ENCODE measurements at regions not wholly inside any gene's neighbourhood (a gene's known extent, or its start where the extent isn't known, plus 50 kb on each side); places are given as distances from the start of the nearest gene placed in this dataset.

GRCh38 chr15:69712991-69713390 is 260.4 kb downstream of the RPLP1 start:
- DNase-seq (ENCODE audit: low read depth, low spot score), result no peak

- no peak for DNase-seq (ENCODE audit: low read depth, low spot score)
These were observed 261.3 kb downstream of the RPLP1 start for GRCh38 chr15:69713726-69714559.

GRCh38 chr15:69715210-69715609 is 262.6 kb downstream of the RPLP1 start:
- no peak for DNase-seq (ENCODE audit: low read depth, low spot score)

GRCh38 chr15:69718436-69718835 is 265.8 kb downstream of the RPLP1 start:
- no peak for DNase-seq (ENCODE audit: low read depth, low spot score)

GRCh38 chr15:69718916-69719315 is 266.3 kb downstream of the RPLP1 start:
- no peak for DNase-seq (ENCODE audit: low read depth, low spot score)

GRCh38 chr15:69719527-69720240 is 267.1 kb downstream of the RPLP1 start:
- DNase-seq (ENCODE audit: low read depth, low spot score), result no peak

GRCh38 chr15:69720536-69720935 is 267.9 kb downstream of the RPLP1 start:
- DNase-seq (ENCODE audit: low read depth, low spot score), result no peak

- no peak for DNase-seq (ENCODE audit: low read depth, low spot score)
These were observed 270.3 kb downstream of the RPLP1 start for GRCh38 chr15:69722924-69723323.

GRCh38 chr15:69723404-69724096 is 270.9 kb downstream of the RPLP1 start:
- no peak for DNase-seq (ENCODE audit: low read depth, low spot score)

GRCh38 chr15:69724333-69724732 is 271.7 kb downstream of the RPLP1 start:
- DNase-seq (ENCODE audit: low read depth, low spot score), result no peak

- no peak for DNase-seq (ENCODE audit: low read depth, low spot score)
These were observed 272.7 kb downstream of the RPLP1 start for GRCh38 chr15:69725275-69725674.

- DNase-seq (ENCODE audit: low read depth, low spot score), result no peak
These were observed 273.3 kb downstream of the RPLP1 start for GRCh38 chr15:69725957-69726356.

GRCh38 chr15:69727121-69727924 is 274.7 kb downstream of the RPLP1 start:
- no peak for DNase-seq (ENCODE audit: low read depth, low spot score)

- no peak for DNase-seq (ENCODE audit: low read depth, low spot score)
These were observed 276.6 kb downstream of the RPLP1 start for GRCh38 chr15:69729167-69729748.

GRCh38 chr15:69730281-69731080 is 277.9 kb downstream of the RPLP1 start:
- DNase-seq (ENCODE audit: low read depth, low spot score), result no peak

- DNase-seq (ENCODE audit: low read depth, low spot score), result no peak
These were observed 278.4 kb downstream of the RPLP1 start for GRCh38 chr15:69731081-69731330.

GRCh38 chr15:69731581-69731980 is 279.0 kb downstream of the RPLP1 start:
- DNase-seq (ENCODE audit: low read depth, low spot score), result no peak

GRCh38 chr15:69732133-69732532 is 279.5 kb downstream of the RPLP1 start:
- DNase-seq (ENCODE audit: low read depth, low spot score), result no peak

GRCh38 chr15:69734699-69735098 is 282.1 kb downstream of the RPLP1 start:
- DNase-seq (ENCODE audit: low read depth, low spot score), result no peak

GRCh38 chr15:69735121-69735520 is 282.5 kb downstream of the RPLP1 start:
- no peak for DNase-seq (ENCODE audit: low read depth, low spot score)

- no peak for DNase-seq (ENCODE audit: low read depth, low spot score)
These were observed 283.5 kb downstream of the RPLP1 start for GRCh38 chr15:69736161-69736560.
